HEK293 (cell line): ENCODE measurements at regions not wholly inside any gene's neighbourhood (a gene's known extent, or its start where the extent isn't known, plus 50 kb on each side); places are given as distances from the start of the nearest gene placed in this dataset.

ENCODE experiments used
- CTCF ChIA-PET: fragments of 350-600 bp; formaldehyde crosslinking; extraction: SDS; loops from one replicate; lab custom pipeline; 2021; ENCODE audit warnings: antibody characterized with exemption; lab: Yijun Ruan, JAX
- POLR2A ChIA-PET: fragments of 300-600 bp; formaldehyde crosslinking; extraction: SDS; loops from one replicate; lab custom pipeline; 2020; ENCODE audit warnings: antibody characterized with exemption, inconsistent platforms; lab: Yijun Ruan, JAX
- H3K27ac ChIP-seq: fragments of 200-500 bp; sonication (Bioruptor generic); 2 replicates; pipeline ENCODE4 v1.5.1; 2014; ENCODE audit warnings: low read depth, low read length, control low read depth, inconsistent platforms; ENCODE audit errors: extremely low read depth
- H3K36me3 ChIP-seq, 2 experiments: fragments of 200-500 bp in 1 of 2; sonication (Bioruptor generic) in 1 of 2; 1 replicate in 1 of 2; 2 replicates in 1 of 2; pipeline ENCODE4 v1.5.1; 2014 to 2017; ENCODE audit warnings: inconsistent platforms in 2 of 2, low read length in 2 of 2; ENCODE audit not compliant: control insufficient read depth in 2 of 2, insufficient read depth in 1 of 2
- H3K4me1 ChIP-seq: fragments of 200-500 bp; sonication (Bioruptor generic); 2 replicates; pipeline ENCODE4 v1.5.1; 2014; ENCODE audit warnings: mild to moderate bottlenecking, low read length, inconsistent platforms; ENCODE audit not compliant: control insufficient read depth, insufficient read depth
- H3K4me3 ChIP-seq: 2 replicates; pipeline ENCODE4 v1.5.1; 2011; ENCODE audit warnings: low read depth, mild to moderate bottlenecking, control low read depth, low read length, moderate library complexity
- H3K9me3 ChIP-seq: fragments of 200-500 bp; sonication (Bioruptor generic); 2 replicates; pipeline ENCODE4 v1.5.1; 2014; ENCODE audit warnings: low read depth, low read length, inconsistent platforms; ENCODE audit not compliant: control insufficient read depth, insufficient read depth
- CTCF ChIP-seq: fragments of 450-650 bp; formaldehyde crosslinking; IDR thresholded peaks from 2 replicates; pipeline ENCODE4 v1.5.1; 2016; ENCODE audit warnings: missing biosample characterization, missing genetic modification characterization
- ELK4 ChIP-seq: IDR thresholded peaks from 2 replicates; pipeline ENCODE4 v1.6.1; 2011; ENCODE audit warnings: mild to moderate bottlenecking, low read depth, low read length, borderline replicate concordance
- FEZF1 ChIP-seq: fragments of 450-650 bp; formaldehyde crosslinking; IDR thresholded peaks from 2 replicates; pipeline ENCODE4 v1.5.1; 2016; ENCODE audit warnings: missing biosample characterization, missing genetic modification characterization
- KLF9 ChIP-seq: fragments of 450-650 bp; formaldehyde crosslinking; IDR thresholded peaks from 2 replicates; pipeline ENCODE4 v1.5.1; 2016; ENCODE audit warnings: missing biosample characterization, missing genetic modification characterization, low read depth
- ZBTB20 ChIP-seq: fragments of 450-650 bp; formaldehyde crosslinking; IDR thresholded peaks from 2 replicates; pipeline ENCODE4 v1.5.1; 2016; ENCODE audit warnings: missing biosample characterization, missing genetic modification characterization
- ZNF2 ChIP-seq: fragments of 450-650 bp; formaldehyde crosslinking; IDR thresholded peaks from 2 replicates; pipeline ENCODE4 v1.5.1; 2016; ENCODE audit warnings: missing biosample characterization, missing genetic modification characterization
- ZNF24 ChIP-seq: fragments of 450-650 bp; formaldehyde crosslinking; IDR thresholded peaks from 2 replicates; pipeline ENCODE4 v1.5.1; 2016; ENCODE audit warnings: missing biosample characterization, missing genetic modification characterization
- ZNF426 ChIP-seq: fragments of 450-650 bp; formaldehyde crosslinking; IDR thresholded peaks from 2 replicates; pipeline ENCODE4 v1.5.1; 2017; ENCODE audit warnings: missing biosample characterization, missing genetic modification characterization, mild to moderate bottlenecking, inconsistent platforms, moderate library complexity
- ZNF433 ChIP-seq: fragments of 450-650 bp; formaldehyde crosslinking; IDR thresholded peaks from 2 replicates; pipeline ENCODE4 v1.5.1; 2016; ENCODE audit warnings: missing biosample characterization, missing genetic modification characterization, low read depth
- ZNF510 ChIP-seq: fragments of 450-650 bp; formaldehyde crosslinking; IDR thresholded peaks from 2 replicates; pipeline ENCODE4 v1.5.1; 2018; ENCODE audit warnings: mild to moderate bottlenecking, missing genetic modification characterization, missing biosample characterization; ENCODE audit not compliant: insufficient replicate concordance
- ZNF521 ChIP-seq: fragments of 450-650 bp; formaldehyde crosslinking; IDR thresholded peaks from 2 replicates; pipeline ENCODE4 v1.5.1; 2017; ENCODE audit warnings: missing biosample characterization, mild to moderate bottlenecking, missing genetic modification characterization
- ZNF529 ChIP-seq: fragments of 450-650 bp; formaldehyde crosslinking; IDR thresholded peaks from 2 replicates; pipeline ENCODE4 v1.5.1; 2017; ENCODE audit warnings: missing genetic modification characterization, missing biosample characterization; ENCODE audit not compliant: insufficient replicate concordance
- ZNF558 ChIP-seq: fragments of 450-650 bp; formaldehyde crosslinking; IDR thresholded peaks from 2 replicates; pipeline ENCODE4 v1.5.1; 2016; ENCODE audit warnings: missing biosample characterization, missing genetic modification characterization
- ZNF560 ChIP-seq: fragments of 450-650 bp; formaldehyde crosslinking; IDR thresholded peaks from 2 replicates; pipeline ENCODE4 v1.5.1; 2017; ENCODE audit warnings: missing biosample characterization, missing genetic modification characterization, borderline replicate concordance
- ZNF629 ChIP-seq: fragments of 450-650 bp; formaldehyde crosslinking; IDR thresholded peaks from 2 replicates; pipeline ENCODE4 v1.5.1; 2017; ENCODE audit warnings: missing biosample characterization, missing genetic modification characterization
- ZNF654 ChIP-seq: fragments of 450-650 bp; formaldehyde crosslinking; IDR thresholded peaks from 2 replicates; pipeline ENCODE4 v1.5.1; 2016; ENCODE audit warnings: low read depth, missing biosample characterization, missing genetic modification characterization
- ZNF692 ChIP-seq: fragments of 450-650 bp; formaldehyde crosslinking; IDR thresholded peaks from 2 replicates; pipeline ENCODE4 v1.5.1; 2016; ENCODE audit warnings: missing biosample characterization, missing genetic modification characterization
- ZNF747 ChIP-seq: fragments of 450-650 bp; formaldehyde crosslinking; IDR thresholded peaks from 2 replicates; pipeline ENCODE4 v1.5.1; 2016; ENCODE audit warnings: missing biosample characterization, missing genetic modification characterization
- ZNF777 ChIP-seq: fragments of 450-650 bp; formaldehyde crosslinking; IDR thresholded peaks from 2 replicates; pipeline ENCODE4 v1.5.1; 2017; ENCODE audit warnings: missing biosample characterization, missing genetic modification characterization, borderline replicate concordance
- ZSCAN16 ChIP-seq: fragments of 450-650 bp; formaldehyde crosslinking; IDR thresholded peaks from 2 replicates; pipeline ENCODE4 v1.5.1; 2016; ENCODE audit warnings: missing biosample characterization, missing genetic modification characterization
- TF ChIP-seq, protein P1 (sequence below): fragments of 450-650 bp; formaldehyde crosslinking; IDR thresholded peaks from 2 replicates; pipeline ENCODE4 v1.5.1; 2016; ENCODE audit warnings: missing biosample characterization, missing genetic modification characterization
- TF ChIP-seq, protein P2 (sequence below): fragments of 450-650 bp; formaldehyde crosslinking; IDR thresholded peaks from 2 replicates; pipeline ENCODE4 v1.5.1; 2016; ENCODE audit warnings: missing biosample characterization, missing genetic modification characterization

GRCh38 chr1:224513383-224513782 lies 78.8 kb upstream of the WDR26 start (continued):
- TF ChIP-seq CTCF (no peak), ELK4 (no peak), ZNF629 (tag by site-specific recombination) (no peak)
- TF ChIP-seq, all 188 proteins: peak for 0

DNA sequence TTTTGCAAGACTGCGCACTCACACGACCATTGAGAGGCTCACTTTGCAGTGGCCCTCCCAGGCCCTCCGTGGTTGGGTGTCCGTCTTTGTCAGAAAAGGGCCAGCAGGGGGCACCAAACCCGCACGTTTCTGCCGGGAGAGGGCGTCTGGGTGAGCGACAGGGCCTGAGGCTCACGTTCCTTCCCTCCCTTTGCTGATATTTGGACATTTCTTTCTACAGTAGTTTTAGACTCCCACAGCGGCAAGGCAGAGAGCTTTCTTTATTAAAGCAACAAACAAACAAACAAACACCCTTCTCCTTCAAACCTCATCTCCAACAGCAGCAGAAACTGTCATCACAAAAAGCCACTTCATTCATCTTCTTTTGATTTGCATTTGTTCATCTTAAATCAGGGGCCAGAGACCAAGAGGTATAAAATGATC lies 79.2 kb upstream of the WDR26 start:
- no peak overlapping the region for H3K4me3 ChIP-seq
- ChIA-PET POLR2A (interaction anchor here (1.3 kb wide), 1 partner anchor 409 kb away, joined by 3 read pairs; no protein-coding TSS in a partner anchor), CTCF (interaction anchor here (0.6 to 7.2 kb wide), 82 partner anchors 10 to 811 kb away, joined by 3 to 273 read pairs (median 5); partner anchors contain the start of gene CNIH3)
- H3K36me3 ChIP-seq = no peaks in the 10 kb centered on the region
- 0 out of 2 replicates have a peak, but pooled peaks cover 3% of the 10 kb centered on the region for H3K4me1 ChIP-seq
- no peaks in the 10 kb centered on the region for H3K9me3 ChIP-seq
- no peak overlapping the region for H3K27ac ChIP-seq
- TF ChIP-seq ZNF560 (no peak), ZSCAN16 (tag by site-specific recombination) (0 out of 2 replicates have a peak, but pooled peaks have one; percentile 48), ZNF24 (tag by site-specific recombination) (peak; percentile 57; the same call in 1 of the 2 replicates), ZNF777 (tag by site-specific recombination) (no peak), ZNF692 (peak; percentile 48), ZNF521 (tag by site-specific recombination) (no peak), ZNF426 (tag by site-specific recombination) (no peak), ZNF510 (tag by site-specific recombination) (no peak), KLF9 (no peak), ZNF558 (peak; percentile 33; the same call in 1 of the 2 replicates), ZNF654 (tag by site-specific recombination) (peak; percentile 99), ZBTB20 (tag by site-specific recombination) (no peak), ZNF747 (no peak), ZNF2 (tag by site-specific recombination) (peak; percentile 95), ZNF433 (tag by site-specific recombination) (no peak), ZNF529 (tag by site-specific recombination) (no peak), FEZF1 (tag by site-specific recombination) (no peak), CTCF (peak; percentile 100)
- TF ChIP-seq, protein P1, sequence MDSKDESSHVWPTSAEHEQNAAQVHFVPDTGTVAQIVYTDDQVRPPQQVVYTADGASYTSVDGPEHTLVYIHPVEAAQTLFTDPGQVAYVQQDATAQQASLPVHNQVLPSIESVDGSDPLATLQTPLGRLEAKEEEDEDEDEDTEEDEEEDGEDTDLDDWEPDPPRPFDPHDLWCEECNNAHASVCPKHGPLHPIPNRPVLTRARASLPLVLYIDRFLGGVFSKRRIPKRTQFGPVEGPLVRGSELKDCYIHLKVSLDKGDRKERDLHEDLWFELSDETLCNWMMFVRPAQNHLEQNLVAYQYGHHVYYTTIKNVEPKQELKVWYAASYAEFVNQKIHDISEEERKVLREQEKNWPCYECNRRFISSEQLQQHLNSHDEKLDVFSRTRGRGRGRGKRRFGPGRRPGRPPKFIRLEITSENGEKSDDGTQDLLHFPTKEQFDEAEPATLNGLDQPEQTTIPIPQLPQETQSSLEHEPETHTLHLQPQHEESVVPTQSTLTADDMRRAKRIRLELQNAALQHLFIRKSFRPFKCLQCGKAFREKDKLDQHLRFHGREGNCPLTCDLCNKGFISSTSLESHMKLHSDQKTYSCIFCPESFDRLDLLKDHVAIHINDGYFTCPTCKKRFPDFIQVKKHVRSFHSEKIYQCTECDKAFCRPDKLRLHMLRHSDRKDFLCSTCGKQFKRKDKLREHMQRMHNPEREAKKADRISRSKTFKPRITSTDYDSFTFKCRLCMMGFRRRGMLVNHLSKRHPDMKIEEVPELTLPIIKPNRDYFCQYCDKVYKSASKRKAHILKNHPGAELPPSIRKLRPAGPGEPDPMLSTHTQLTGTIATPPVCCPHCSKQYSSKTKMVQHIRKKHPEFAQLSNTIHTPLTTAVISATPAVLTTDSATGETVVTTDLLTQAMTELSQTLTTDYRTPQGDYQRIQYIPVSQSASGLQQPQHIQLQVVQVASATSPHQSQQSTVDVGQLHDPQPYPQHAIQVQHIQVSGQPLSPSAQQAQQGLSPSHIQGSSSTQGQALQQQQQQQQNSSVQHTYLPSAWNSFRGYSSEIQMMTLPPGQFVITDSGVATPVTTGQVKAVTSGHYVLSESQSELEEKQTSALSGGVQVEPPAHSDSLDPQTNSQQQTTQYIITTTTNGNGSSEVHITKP (tag by site-specific recombination) = 0 out of 2 replicates have a peak, but pooled peaks have one; percentile 25
- TF ChIP-seq, protein P2, sequence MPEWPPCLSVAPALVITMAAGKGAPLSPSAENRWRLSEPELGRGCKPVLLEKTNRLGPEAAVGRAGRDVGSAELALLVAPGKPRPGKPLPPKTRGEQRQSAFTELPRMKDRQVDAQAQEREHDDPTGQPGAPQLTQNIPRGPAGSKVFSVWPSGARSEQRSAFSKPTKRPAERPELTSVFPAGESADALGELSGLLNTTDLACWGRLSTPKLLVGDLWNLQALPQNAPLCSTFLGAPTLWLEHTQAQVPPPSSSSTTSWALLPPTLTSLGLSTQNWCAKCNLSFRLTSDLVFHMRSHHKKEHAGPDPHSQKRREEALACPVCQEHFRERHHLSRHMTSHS = no peak
